ENCODE measurements at regions not wholly inside any gene's neighbourhood (a gene's known extent, or its start where the extent isn't known, plus 50 kb on each side); places are given as distances from the start of the nearest gene placed in this dataset.

- no peak for TF ChIP-seq CTCF (IDR thresholded peaks at IDR 0.05)
- no peak for TF ChIP-seq POLR2A (IDR thresholded peaks at IDR 0.05)
Observed at GRCh38 chr7:145211211-145211610, 375.4 kb upstream of the TPK1 start.
